HG02759 (cell line): ENCODE measurements at regions not wholly inside any gene's neighbourhood (a gene's known extent, or its start where the extent isn't known, plus 50 kb on each side); places are given as distances from the start of the nearest gene placed in this dataset.
A peak's percentile ranks its signal among the peaks of the same experiment; 100 is the strongest.
"Not testable (repeated sequence)": the region's sequence is repeated elsewhere in the genome, so short reads cannot be mapped to it uniquely, and the experiment has no call there.

Source experiments
- ATAC-seq: cut with Tn5 transposase; IDR thresholded peaks from one replicate; pipeline ENCODE4 v1.9.1; 2021; ENCODE audit warnings: mild to moderate bottlenecking, moderate library complexity; ENCODE audit not compliant: unreplicated experiment

GRCh38 chrY:7730664-7731063, 819.1 kb upstream of the AMELY start:
- no peak for ATAC-seq

- no peak for ATAC-seq
Measured at GRCh38 chrY:7730071-7730470, 818.5 kb upstream of the AMELY start.

GRCh38 chrY:7729318-7730011, 817.9 kb upstream of the AMELY start:
- no peak for ATAC-seq

- ATAC-seq = no peak
Measured at GRCh38 chrY:7728935-7729317, 817.4 kb upstream of the AMELY start.

GRCh38 chrY:7725791-7726460, 814.4 kb upstream of the AMELY start:
- ATAC-seq = no peak

- peak; percentile 81 for ATAC-seq
Measured at GRCh38 chrY:7723991-7724632, 812.6 kb upstream of the AMELY start.

GRCh38 chrY:7723127-7723526, 811.6 kb upstream of the AMELY start:
- ATAC-seq = no peak

- peak; percentile 48 for ATAC-seq
Measured at GRCh38 chrY:7722566-7722965, 811.0 kb upstream of the AMELY start.

- no peak for ATAC-seq
Measured at GRCh38 chrY:7720974-7721373, 809.4 kb upstream of the AMELY start.

- ATAC-seq = no peak
Measured at GRCh38 chrY:7719271-7719670, 807.7 kb upstream of the AMELY start.

GRCh38 chrY:7718626-7719025, 807.1 kb upstream of the AMELY start:
- no peak for ATAC-seq

- ATAC-seq = no peak
Measured at GRCh38 chrY:7718126-7718525, 806.6 kb upstream of the AMELY start.

GRCh38 chrY:7714426-7714825, 802.9 kb upstream of the AMELY start:
- no peak for ATAC-seq

GRCh38 chrY:7713738-7714137, 802.2 kb upstream of the AMELY start:
- not testable (repeated sequence) for ATAC-seq

- ATAC-seq = no peak
Measured at GRCh38 chrY:7712289-7712688, 800.7 kb upstream of the AMELY start.

- no peak for ATAC-seq
Measured at GRCh38 chrY:7703578-7704140, 792.1 kb upstream of the AMELY start.

GRCh38 chrY:7702481-7702880, 790.9 kb upstream of the AMELY start:
- no peak for ATAC-seq

- ATAC-seq = no peak
Measured at GRCh38 chrY:7701676-7702075, 790.1 kb upstream of the AMELY start.

GRCh38 chrY:7697506-7697905, 786.0 kb upstream of the AMELY start:
- ATAC-seq = no peak

GRCh38 chrY:7692701-7693100, 781.1 kb upstream of the AMELY start:
- no peak for ATAC-seq

- ATAC-seq = no peak
Measured at GRCh38 chrY:7687086-7687485, 775.5 kb upstream of the AMELY start.

- no peak for ATAC-seq
Measured at GRCh38 chrY:7684546-7684945, 773.0 kb upstream of the AMELY start.
